GM21423 (cell line): ENCODE measurements at regions not wholly inside any gene's neighbourhood (a gene's known extent, or its start where the extent isn't known, plus 50 kb on each side); places are given as distances from the start of the nearest gene placed in this dataset.
"Not testable (repeated sequence)": the region's sequence is repeated elsewhere in the genome, so short reads cannot be mapped to it uniquely, and the experiment has no call there.

Experiments used
- ATAC-seq: cut with Tn5 transposase; IDR thresholded peaks from one replicate; pipeline ENCODE4 v1.9.1; 2021; ENCODE audit warnings: mild to moderate bottlenecking, moderate library complexity; ENCODE audit not compliant: unreplicated experiment

GRCh38 chr5:119694284-119694683, 64.9 kb downstream of the FAM170A start:
- no peak for ATAC-seq

GRCh38 chr5:119706049-119706448, 76.7 kb downstream of the FAM170A start:
- ATAC-seq = no peak

- ATAC-seq = no peak
Measured at GRCh38 chr5:119708076-119708790, 78.9 kb downstream of the FAM170A start.

GRCh38 chr5:119721775-119722174, 92.4 kb downstream of the FAM170A start:
- ATAC-seq = no peak

GRCh38 chr5:119725291-119725690, 95.9 kb downstream of the FAM170A start:
- ATAC-seq = not testable (repeated sequence)

- no peak for ATAC-seq
Measured at GRCh38 chr5:119726544-119726943, 97.2 kb downstream of the FAM170A start.

- no peak for ATAC-seq
Measured at GRCh38 chr5:119740225-119740624, 110.9 kb downstream of the FAM170A start.

GRCh38 chr5:119741691-119742090, 112.3 kb downstream of the FAM170A start:
- ATAC-seq = no peak

- ATAC-seq = no peak
Measured at GRCh38 chr5:119742311-119742710, 113.0 kb downstream of the FAM170A start.

- ATAC-seq = peak; percentile 92
Measured at GRCh38 chr5:119743927-119744326, 114.6 kb downstream of the FAM170A start.

GRCh38 chr5:119745976-119746375, 116.6 kb downstream of the FAM170A start:
- ATAC-seq = no peak

- no peak for ATAC-seq
Measured at GRCh38 chr5:119746984-119747383, 117.6 kb downstream of the FAM170A start.

- ATAC-seq = no peak
Measured at GRCh38 chr5:119750887-119751733, 121.8 kb downstream of the FAM170A start.

- no peak for ATAC-seq
Measured at GRCh38 chr5:119751734-119752094, 122.4 kb downstream of the FAM170A start.

- no peak for ATAC-seq
Measured at GRCh38 chr5:119752921-119753886, 123.8 kb downstream of the FAM170A start.

GRCh38 chr5:119754825-119755224, 125.5 kb downstream of the FAM170A start:
- ATAC-seq = not testable (repeated sequence)

GRCh38 chr5:119757276-119757675, 127.9 kb downstream of the FAM170A start:
- ATAC-seq = no peak

GRCh38 chr5:119769695-119770693, 140.6 kb downstream of the FAM170A start:
- not testable (repeated sequence) for ATAC-seq

GRCh38 chr5:119780145-119780544, 150.8 kb downstream of the FAM170A start:
- not testable (repeated sequence) for ATAC-seq

GRCh38 chr5:119785057-119785456, 155.7 kb downstream of the FAM170A start:
- no peak for ATAC-seq
